GF-D8 (cell line): ENCODE measurements at regions not wholly inside any gene's neighbourhood (a gene's known extent, or its start where the extent isn't known, plus 50 kb on each side); places are given as distances from the start of the nearest gene placed in this dataset.

Source experiments
- DNase-seq: peaks from one replicate; lab custom pipeline; 2025; lab: John Stamatoyannopoulos, UW

DNA sequence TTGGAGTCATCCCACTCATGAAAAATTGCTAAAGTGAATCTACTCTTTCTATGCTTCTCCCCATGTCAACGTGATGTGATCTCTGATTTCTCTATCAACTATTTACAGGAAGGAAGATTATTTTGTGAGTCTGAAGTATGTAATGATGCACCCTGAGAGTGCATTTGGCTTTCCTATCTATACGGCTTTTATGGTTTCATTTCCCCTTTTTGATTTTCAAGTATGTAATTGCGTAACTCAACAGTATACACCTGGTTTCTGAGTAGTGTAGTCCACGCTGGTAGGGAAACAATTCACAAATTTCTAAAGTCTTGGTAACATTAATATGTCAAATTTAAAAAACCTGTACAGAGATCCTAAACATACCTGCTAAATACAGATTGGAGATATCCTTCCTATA lies 194.7 kb upstream of the SEMA3A start:
- DNase-seq: no peak

DNA sequence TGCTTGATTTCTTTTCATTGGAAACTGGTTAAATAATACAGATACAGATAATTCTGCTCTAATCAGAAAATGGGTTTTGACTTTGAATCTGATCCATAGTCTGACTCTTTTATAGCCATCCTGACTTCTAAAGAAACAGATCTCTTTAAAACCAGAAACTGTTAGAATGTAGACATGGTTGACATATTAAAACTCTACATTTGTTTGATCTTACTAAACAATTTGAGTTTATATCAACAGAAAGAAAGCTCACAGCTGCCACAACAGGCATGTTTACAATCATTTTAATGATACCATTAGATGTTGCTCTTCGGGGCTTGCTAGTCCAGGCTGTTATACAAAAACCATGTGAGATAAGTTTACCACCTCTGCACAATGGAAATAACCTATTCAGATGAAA lies 193.0 kb upstream of the SEMA3A start:
- DNase-seq: no peak

- no peak for DNase-seq
Observed at GRCh38 chr7:84384417-84384816, 189.8 kb upstream of the SEMA3A start.

DNA sequence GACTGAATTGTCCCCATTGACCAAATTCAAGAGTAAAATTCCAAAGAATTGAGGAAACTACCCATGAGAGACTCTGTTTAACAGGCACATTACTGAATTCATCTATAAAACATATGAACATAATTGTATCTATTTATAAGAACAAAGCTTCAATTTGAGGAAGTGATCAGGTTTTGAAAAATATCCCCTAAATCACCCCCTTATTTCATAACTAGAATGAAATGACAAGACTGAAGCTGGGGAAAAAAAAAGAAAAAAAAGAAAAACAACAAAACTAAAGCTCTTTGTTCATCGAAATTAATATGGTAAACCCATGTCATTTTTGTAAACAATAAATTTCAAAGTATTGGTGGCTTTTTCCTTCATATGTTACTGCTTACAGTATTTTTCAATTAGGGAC lies 184.9 kb upstream of the SEMA3A start:
- DNase-seq: no peak

DNA sequence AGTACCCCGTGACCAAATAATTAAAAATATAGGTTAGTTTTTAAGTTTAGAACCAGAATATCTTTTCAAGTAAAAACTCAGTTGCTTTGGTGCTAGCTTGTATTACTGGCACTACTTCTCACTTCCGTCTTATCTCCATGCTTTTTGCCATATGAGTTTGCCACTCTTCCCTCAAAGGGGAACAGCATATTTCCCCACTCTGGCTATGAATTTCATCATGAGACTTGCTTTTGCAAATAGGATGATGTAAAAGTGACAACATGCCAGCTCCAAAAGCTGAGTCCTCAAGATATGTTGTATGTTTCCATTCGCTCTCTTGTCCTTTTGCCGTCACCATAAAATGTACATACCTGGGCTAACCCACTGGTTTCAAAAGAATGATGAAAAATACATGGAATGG lies 178.1 kb upstream of the SEMA3A start:
- no peak for DNase-seq

- no peak for DNase-seq
Observed at GRCh38 chr7:84372155-84372621, 177.6 kb upstream of the SEMA3A start.

- DNase-seq: no peak
Observed at GRCh38 chr7:84370114-84370513, 175.5 kb upstream of the SEMA3A start.

DNA sequence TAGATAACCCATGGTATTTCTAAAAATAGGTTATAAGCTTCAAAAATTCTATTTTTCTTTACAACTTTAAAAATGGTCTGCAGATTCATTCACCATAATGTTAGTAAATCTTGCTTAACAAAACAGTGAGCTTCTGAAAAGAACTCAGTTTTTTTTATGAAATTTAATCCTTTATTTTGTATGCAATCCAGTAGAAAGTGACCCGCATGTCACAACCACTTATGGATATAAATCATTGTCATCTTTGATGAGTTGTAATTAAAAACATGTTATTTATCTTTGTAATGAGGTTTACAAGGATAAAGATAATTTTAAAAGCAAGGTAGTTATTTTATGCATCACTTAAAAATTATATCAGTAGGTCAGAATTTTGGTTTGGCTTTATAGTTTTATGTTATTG lies 173.5 kb upstream of the SEMA3A start:
- DNase-seq: no peak

- no peak for DNase-seq
Observed at GRCh38 chr7:84364708-84365107, 170.1 kb upstream of the SEMA3A start.

GRCh38 chr7:84363741-84364140 lies 169.2 kb upstream of the SEMA3A start:
- DNase-seq: no peak

DNA sequence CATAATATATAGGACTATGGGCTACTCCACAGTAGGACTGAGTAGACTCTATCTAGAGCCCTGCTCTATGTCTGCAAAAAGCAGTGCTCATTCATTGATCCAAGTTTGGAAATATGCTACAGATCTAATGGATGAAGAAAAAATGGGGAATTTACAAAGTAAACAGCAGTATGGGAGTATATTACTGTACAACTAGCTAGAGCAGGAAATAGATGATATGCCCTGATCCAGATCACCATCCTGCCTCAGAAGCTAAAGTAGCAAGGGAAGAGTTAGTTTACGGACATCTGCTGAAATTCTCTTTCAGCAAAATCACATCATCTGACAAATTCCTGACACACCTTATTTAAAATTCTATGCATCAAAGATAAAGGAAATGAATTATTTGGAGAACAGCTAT lies 168.2 kb upstream of the SEMA3A start:
- no peak for DNase-seq

DNA sequence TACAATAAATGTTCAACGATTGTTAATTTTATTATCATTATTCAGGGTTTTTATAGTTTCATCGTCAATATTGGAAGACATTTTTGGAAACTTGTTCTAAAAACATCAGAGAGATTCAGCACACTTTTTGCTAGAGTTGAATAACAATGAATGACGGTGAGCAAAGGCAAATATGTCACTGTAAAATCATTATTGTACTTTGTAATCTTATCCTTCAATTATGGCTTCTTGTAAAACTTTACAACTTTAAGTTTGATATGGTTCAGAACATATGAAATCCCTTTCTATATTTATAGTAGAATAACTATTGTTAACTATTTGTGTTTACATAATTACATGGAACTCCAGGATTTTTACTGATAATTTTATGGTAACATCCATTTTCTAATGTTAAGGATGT lies 167.8 kb upstream of the SEMA3A start:
- no peak for DNase-seq

DNA sequence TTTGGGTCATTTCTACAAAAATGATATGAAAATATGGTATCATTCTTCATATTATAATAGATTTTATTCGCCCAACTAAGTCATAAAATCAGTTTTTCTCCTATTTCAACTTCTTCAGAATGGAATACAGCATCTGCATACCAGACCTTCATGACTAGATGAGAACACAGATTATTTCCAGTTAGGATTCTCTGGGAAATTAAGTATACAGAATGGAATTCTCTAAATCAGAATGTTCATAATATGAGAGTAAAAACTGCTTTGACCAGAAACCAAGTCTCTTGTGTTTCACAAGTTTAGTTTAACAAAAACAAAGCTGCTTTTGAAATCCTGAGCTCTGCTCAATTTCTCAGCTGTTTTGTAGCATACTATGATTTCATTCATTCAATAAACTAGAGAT lies 160.3 kb upstream of the SEMA3A start:
- no peak for DNase-seq

- DNase-seq: no peak
Observed at GRCh38 chr7:84354030-84354429, 159.4 kb upstream of the SEMA3A start.

GRCh38 chr7:84339306-84339705 lies 144.7 kb upstream of the SEMA3A start:
- DNase-seq: no peak

GRCh38 chr7:84337429-84337828 lies 142.8 kb upstream of the SEMA3A start:
- no peak for DNase-seq

DNA sequence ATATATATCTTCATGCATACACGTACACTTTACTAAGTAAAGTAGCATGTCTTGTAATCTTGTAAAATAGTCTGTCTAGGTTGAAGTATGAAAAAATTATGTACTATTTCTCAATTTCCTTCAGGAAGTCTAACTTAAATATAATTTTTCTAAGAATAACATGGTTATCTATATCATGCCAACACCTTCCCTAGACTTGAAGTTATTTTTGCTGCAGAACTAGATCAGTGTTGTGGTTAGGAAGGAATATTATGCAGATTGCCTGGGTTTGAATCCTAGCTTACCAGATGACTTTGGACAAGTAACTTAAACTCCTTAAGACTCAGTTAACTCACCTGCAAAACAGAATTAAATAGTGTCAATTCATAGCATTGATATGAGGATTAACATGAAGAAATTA lies 142.2 kb upstream of the SEMA3A start:
- DNase-seq: no peak

GRCh38 chr7:84336303-84336702 lies 141.7 kb upstream of the SEMA3A start:
- DNase-seq: no peak

GRCh38 chr7:84331616-84332015 lies 137.0 kb upstream of the SEMA3A start:
- DNase-seq: no peak

- no peak for DNase-seq
Observed at GRCh38 chr7:84328571-84328970, 134.0 kb upstream of the SEMA3A start.

DNA sequence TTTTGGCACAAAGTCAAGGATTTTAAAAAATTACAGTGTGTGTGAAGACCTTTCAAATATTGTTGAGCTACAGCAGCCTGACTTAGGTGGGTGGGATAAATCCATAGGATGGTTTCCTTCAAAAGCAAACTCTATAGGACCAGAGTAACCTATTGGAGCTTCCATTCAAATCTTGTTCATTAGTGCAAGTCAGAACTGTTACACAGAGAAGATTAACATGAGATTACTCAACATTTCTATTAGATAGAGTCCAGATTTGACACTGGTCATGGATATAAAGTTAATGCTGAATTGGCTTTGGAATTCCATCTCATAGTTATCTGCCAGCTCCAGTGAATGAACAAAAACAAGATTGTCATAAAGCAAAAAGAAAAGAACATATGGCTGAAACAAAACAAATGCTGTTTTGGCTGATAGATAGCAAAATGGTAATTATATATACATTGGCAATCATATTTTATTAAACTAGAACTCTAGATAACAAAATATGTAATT lies 129.6 kb upstream of the SEMA3A start:
- no peak for DNase-seq

- no peak for DNase-seq
Observed at GRCh38 chr7:84317536-84317935, 122.9 kb upstream of the SEMA3A start.

- DNase-seq: no peak
Observed at GRCh38 chr7:84314263-84314662, 119.7 kb upstream of the SEMA3A start.

GRCh38 chr7:84304407-84304806 lies 109.8 kb upstream of the SEMA3A start:
- DNase-seq: no peak

DNA sequence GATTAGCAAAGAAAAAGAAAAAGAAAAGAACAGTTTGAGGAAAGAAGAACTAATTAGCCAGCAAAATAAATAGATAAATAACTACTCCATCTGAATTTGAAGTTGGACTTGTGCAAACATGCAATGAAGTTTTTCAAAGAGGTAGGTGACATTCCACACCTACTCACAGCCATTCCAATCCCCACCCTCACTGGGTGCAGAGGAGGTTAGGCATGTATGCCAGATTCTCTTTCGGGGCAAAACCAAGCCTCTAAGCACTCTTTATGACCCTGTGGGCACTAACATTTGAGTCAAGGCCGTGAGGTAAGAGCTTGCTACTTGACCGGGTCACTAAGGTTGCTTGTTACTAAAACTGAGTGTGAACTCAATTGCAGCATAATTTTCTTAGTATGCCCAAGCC lies 108.4 kb upstream of the SEMA3A start:
- no peak for DNase-seq
